Epidermal melanocyte (primary cell): ENCODE measurements at regions not wholly inside any gene's neighbourhood (a gene's known extent, or its start where the extent isn't known, plus 50 kb on each side); places are given as distances from the start of the nearest gene placed in this dataset.

Experiments
- DNase-seq: peaks from one replicate; pipeline ENCODE4 v3.0.0; 2011; ENCODE audit warnings: low spot score; ENCODE audit not compliant: insufficient read length

GRCh38 chr9:86534572-86535258 is 180.5 kb upstream of the TUT7 start:
- DNase-seq = no peak

DNA sequence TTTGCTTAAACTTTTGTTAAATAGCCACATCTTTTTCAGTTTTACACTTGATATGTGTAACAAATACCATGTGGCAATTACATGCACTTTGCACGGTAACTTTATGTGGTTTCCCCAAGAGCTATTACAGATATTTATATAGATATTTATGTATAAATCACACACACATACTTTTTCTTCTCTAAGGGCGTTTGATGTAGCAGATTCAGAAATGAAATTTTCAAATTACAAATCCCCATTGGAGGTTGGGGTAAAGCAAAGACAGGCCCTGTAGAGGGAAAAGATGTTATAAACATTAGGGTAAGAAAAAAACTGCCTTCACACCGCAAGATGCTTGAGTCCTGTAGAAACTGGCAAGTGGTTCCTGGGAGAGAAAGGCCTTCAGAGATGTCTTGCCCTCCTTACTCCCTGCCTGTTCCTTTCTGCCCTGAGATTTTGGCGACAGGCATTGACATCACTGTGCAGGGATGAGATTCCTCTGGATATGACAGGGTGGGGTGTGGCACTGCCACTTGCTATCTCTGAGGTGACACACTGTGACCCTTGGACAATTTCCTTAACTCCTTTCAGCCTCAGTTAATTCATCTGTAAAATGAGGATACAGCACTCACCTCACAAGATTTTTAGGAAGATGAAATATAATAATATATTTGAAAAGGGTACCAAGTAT is 177.9 kb upstream of the TUT7 start:
- DNase-seq = no peak

- no peak for DNase-seq
Measured at GRCh38 chr9:86531273-86531970, 177.2 kb upstream of the TUT7 start.

- DNase-seq = no peak
Measured at GRCh38 chr9:86529496-86530275, 175.5 kb upstream of the TUT7 start.

GRCh38 chr9:86526021-86526420 is 171.8 kb upstream of the TUT7 start:
- DNase-seq = no peak

GRCh38 chr9:86525182-86525581 is 171.0 kb upstream of the TUT7 start:
- no peak for DNase-seq

GRCh38 chr9:86521977-86522376 is 167.8 kb upstream of the TUT7 start:
- DNase-seq = no peak

GRCh38 chr9:86521322-86521721 is 167.1 kb upstream of the TUT7 start:
- DNase-seq = no peak

- DNase-seq = no peak
Measured at GRCh38 chr9:86519066-86519615, 164.9 kb upstream of the TUT7 start.

GRCh38 chr9:86517475-86517874 is 163.3 kb upstream of the TUT7 start:
- DNase-seq = no peak

DNA sequence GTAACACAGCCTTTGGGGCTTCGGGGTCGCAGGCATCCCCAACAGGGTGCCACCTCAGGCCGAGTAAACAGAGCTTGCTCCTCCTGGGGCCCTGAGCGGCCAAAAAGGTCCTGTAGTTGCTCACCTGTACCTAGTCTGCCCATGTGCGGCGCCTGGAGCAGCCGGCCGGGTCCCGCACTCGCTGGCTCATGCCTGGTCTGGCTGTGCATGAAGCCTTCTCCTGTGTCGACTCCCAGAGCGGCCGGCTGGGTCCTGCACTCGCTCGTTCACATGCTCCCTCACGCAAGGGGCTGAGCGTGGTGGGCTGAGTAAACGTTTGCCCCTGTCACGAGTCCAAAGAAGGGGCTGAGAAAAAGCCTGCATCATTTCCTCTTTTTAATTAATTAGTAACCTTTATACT is 162.4 kb upstream of the TUT7 start:
- DNase-seq = no peak

DNA sequence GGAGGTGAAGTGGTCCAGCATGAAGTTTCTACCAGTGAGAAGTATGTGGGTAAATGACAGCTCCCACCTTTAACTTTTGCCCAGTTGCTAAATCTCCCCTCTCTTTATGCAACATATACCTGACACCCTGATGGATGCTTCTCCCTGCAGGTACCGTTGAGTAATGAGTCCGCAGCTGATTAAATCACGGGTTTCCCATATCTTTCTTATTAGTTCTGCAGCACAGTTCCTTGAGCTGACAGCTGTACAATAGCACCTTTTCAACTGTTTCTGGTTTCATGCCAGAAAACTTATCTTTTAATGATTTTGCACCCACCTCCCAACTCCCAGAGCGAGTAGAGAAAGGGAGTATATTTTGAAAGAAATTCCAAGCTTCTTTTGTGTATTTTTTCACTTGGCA is 161.0 kb upstream of the TUT7 start:
- no peak for DNase-seq

- no peak for DNase-seq
Measured at GRCh38 chr9:86513429-86513828, 159.2 kb upstream of the TUT7 start.

GRCh38 chr9:86512929-86513328 is 158.7 kb upstream of the TUT7 start:
- no peak for DNase-seq

GRCh38 chr9:86511614-86512360 is 157.6 kb upstream of the TUT7 start:
- no peak for DNase-seq

- DNase-seq = no peak
Measured at GRCh38 chr9:86508208-86508903, 154.1 kb upstream of the TUT7 start.

DNA sequence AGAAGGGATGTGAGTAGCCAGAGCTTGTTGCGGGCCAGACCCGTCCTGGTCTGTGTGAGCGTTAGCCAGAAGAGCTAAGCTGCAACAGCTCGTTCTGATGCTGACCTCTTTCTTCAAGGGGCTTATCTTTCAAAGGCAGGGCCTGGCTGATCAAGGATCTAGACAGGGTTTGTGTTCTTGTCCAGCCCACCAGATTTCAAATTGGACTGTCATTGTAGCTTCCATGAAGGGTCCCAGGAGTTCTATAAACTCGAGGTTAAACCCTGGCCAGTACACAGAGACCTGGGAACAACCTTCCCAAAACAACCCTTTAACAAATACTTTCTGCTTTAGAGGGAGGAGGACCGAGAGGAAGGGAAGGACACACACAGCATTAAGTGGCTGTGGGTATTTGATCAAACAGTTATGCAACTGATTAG is 153.0 kb upstream of the TUT7 start:
- DNase-seq = no peak

DNA sequence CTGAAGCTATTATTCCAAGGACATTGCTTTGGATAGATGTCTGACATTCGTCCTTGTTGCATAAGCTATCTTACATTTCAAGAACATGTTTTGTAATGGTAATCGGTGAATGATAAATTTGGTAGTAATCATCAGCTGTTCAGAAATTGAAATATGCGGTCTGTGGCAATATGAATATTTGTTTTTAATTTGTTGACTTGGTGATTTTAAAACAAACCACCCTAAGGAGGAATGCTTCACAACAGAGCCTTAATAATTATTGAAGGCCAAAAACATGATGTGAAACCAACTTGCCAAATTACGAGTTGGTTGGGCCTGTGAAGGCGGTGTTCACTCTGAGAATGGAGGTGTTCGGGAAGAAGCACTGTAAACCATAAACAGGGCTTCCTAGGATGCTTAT is 149.7 kb upstream of the TUT7 start:
- DNase-seq = no peak

GRCh38 chr9:86503314-86503713 is 149.1 kb upstream of the TUT7 start:
- no peak for DNase-seq
